GM10266 (cell line): ENCODE measurements at regions not wholly inside any gene's neighbourhood (a gene's known extent, or its start where the extent isn't known, plus 50 kb on each side); places are given as distances from the start of the nearest gene placed in this dataset.

Source experiments
- DNase-seq: peaks from one replicate; pipeline ENCODE4 v3.0.0; 2012; ENCODE audit errors: extremely low spot score
- TF ChIP-seq, protein P1 (sequence below): IDR thresholded peaks from 2 replicates; pipeline ENCODE4 v1.5.1; 2012; ENCODE audit warnings: mild to moderate bottlenecking, low read depth; ENCODE audit not compliant: control insufficient read depth, insufficient read depth; ENCODE audit errors: missing control alignments

GRCh38 chrX:35682476-35682875 lies 115.7 kb upstream of the MAGEB16 start:
- DNase-seq = no peak
- TF ChIP-seq, protein P1, sequence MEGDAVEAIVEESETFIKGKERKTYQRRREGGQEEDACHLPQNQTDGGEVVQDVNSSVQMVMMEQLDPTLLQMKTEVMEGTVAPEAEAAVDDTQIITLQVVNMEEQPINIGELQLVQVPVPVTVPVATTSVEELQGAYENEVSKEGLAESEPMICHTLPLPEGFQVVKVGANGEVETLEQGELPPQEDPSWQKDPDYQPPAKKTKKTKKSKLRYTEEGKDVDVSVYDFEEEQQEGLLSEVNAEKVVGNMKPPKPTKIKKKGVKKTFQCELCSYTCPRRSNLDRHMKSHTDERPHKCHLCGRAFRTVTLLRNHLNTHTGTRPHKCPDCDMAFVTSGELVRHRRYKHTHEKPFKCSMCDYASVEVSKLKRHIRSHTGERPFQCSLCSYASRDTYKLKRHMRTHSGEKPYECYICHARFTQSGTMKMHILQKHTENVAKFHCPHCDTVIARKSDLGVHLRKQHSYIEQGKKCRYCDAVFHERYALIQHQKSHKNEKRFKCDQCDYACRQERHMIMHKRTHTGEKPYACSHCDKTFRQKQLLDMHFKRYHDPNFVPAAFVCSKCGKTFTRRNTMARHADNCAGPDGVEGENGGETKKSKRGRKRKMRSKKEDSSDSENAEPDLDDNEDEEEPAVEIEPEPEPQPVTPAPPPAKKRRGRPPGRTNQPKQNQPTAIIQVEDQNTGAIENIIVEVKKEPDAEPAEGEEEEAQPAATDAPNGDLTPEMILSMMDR = no peak

GRCh38 chrX:35696760-35697234 lies 101.3 kb upstream of the MAGEB16 start:
- no peak for DNase-seq
- TF ChIP-seq, protein P1 = no peak

GRCh38 chrX:35699642-35700041 lies 98.5 kb upstream of the MAGEB16 start:
- no peak for DNase-seq
- TF ChIP-seq, protein P1 = no peak

DNA sequence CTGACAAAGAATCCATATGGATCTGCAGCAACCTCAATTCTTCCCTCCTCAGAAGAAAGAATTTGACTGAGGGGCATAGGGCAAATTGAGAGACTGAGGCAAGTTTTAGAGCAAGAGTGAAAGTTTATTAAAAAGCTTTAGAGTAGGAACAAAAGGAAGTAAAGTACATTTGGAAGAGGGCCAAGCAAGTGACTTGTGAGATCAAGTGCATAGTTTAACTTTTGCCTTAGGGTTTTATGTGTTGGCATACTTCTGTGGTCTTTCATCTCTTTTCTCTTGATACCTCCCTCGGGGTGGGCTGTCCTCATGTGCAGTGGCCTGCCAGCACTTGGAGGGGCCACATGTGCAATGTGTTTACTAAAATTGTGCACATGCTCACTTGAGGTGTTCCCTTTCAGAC lies 98.0 kb upstream of the MAGEB16 start:
- TF ChIP-seq, protein P1 = no peak
- DNase-seq = no peak

DNA sequence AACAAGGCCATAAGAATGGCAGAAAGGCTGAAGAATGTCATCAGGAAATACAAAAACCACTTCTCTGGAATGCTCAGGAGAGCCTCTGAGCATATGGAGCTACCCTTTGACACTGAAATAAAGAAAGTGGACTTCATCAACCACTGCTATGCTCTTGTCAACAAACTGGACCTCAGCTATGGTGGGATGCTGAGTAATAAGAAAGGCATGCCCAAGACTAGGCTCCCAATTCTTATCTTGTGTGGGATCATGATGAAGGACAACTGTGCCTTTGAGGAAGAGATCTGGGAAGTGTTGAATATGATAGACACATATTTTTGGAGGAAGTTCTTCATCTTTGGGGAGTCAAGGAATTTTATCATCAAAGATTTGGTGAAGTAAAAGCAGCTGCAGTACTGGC lies 86.9 kb upstream of the MAGEB16 start:
- TF ChIP-seq, protein P1 = no peak
- DNase-seq = no peak

- no peak for DNase-seq
- TF ChIP-seq, protein P1 = no peak
These were observed 76.0 kb upstream of the MAGEB16 start for GRCh38 chrX:35722128-35722527.

- DNase-seq = no peak
These were observed 72.0 kb upstream of the MAGEB16 start for GRCh38 chrX:35726176-35726575.

More at GRCh38 chrX:35726176-35726575, 72.0 kb upstream of the MAGEB16 start:
- TF ChIP-seq, protein P1 = no peak
